ENCODE measurements at regions not wholly inside any gene's neighbourhood (a gene's known extent, or its start where the extent isn't known, plus 50 kb on each side); places are given as distances from the start of the nearest gene placed in this dataset.

GRCh38 chr14:71301611-71302010, 394.4 kb downstream of the PCNX1 start:
- CTCF ChIA-PET, result no interaction called here
- Mint-ChIP-seq H3K9me3 (peaks cover 17% of the 10 kb centered on the region), H3K27ac (no peak overlapping the region), H3K27me3 (no peaks in the 10 kb centered on the region), H3K36me3 (peaks cover 4% of the 10 kb centered on the region), H3K4me1 (no peaks in the 10 kb centered on the region), H3K4me3 (no peak overlapping the region)
- no peak for DNase-seq

- H3K27me3 Mint-ChIP-seq, result peaks cover 13% of the 10 kb centered on the region
- no peak overlapping the region for H3K27ac Mint-ChIP-seq
- H3K4me3 Mint-ChIP-seq, result no peak overlapping the region
- CTCF ChIA-PET, result no interaction called here
- H3K9me3 Mint-ChIP-seq, result peaks cover 19% of the 10 kb centered on the region
- DNase-seq, result no peak
- no peaks in the 10 kb centered on the region for H3K4me1 Mint-ChIP-seq
- H3K36me3 Mint-ChIP-seq, result peaks cover 4% of the 10 kb centered on the region
Observed at GRCh38 chr14:71304690-71305089, 397.4 kb downstream of the PCNX1 start.

- Mint-ChIP-seq H3K27me3 (peaks cover 26% of the 10 kb centered on the region), H3K9me3 (peaks cover 23% of the 10 kb centered on the region), H3K4me3 (no peak overlapping the region), H3K4me1 (no peaks in the 10 kb centered on the region), H3K36me3 (peaks cover 6% of the 10 kb centered on the region), H3K27ac (no peak overlapping the region)
- DNase-seq, result no peak
- CTCF ChIA-PET, result interaction anchor here (1.0 to 1.2 kb wide), 2 partner anchors 13 to 14 kb away, joined by 3 read pairs; no protein-coding TSS in a partner anchor
Observed at GRCh38 chr14:71308671-71309070, 401.4 kb downstream of the PCNX1 start.

DNA sequence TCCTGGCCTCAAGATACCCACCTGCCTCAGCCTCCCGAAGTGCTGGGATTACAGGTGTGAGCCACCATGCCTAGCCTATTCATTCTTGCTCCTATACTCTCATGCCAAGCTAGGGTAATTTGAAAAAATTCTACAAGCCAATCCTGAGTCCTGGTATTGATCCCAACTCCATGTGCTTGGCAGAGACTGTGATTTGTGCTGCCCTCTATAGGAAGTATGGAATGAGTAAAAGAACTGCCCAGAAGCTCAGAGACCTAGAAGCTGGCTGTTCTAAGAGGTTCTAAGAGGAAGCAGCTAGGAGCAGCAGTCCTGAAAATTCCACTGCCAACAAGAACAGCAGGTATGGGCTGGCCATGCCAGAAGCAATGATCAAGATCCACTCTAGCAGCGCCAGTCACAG, 402.5 kb downstream of the PCNX1 start:
- CTCF ChIA-PET, result interaction anchor here (1.0 to 1.2 kb wide), 2 partner anchors 12 to 167 kb away, joined by 3 read pairs; no protein-coding TSS in a partner anchor
- Mint-ChIP-seq H3K27me3 (peaks cover 29% of the 10 kb centered on the region), H3K36me3 (peaks cover 6% of the 10 kb centered on the region), H3K9me3 (peaks cover 20% of the 10 kb centered on the region), H3K4me3 (no peak overlapping the region), H3K27ac (no peak overlapping the region), H3K4me1 (no peaks in the 10 kb centered on the region)
- DNase-seq, result no peak

- Mint-ChIP-seq H3K4me3 (no peak overlapping the region), H3K36me3 (peaks cover 2% of the 10 kb centered on the region), H3K4me1 (no peaks in the 10 kb centered on the region), H3K27me3 (peaks cover 36% of the 10 kb centered on the region), H3K9me3 (peaks cover 8% of the 10 kb centered on the region), H3K27ac (no peak overlapping the region)
- no peak for DNase-seq
- CTCF ChIA-PET, result no interaction called here
Observed at GRCh38 chr14:71311061-71311460, 403.8 kb downstream of the PCNX1 start.

DNA sequence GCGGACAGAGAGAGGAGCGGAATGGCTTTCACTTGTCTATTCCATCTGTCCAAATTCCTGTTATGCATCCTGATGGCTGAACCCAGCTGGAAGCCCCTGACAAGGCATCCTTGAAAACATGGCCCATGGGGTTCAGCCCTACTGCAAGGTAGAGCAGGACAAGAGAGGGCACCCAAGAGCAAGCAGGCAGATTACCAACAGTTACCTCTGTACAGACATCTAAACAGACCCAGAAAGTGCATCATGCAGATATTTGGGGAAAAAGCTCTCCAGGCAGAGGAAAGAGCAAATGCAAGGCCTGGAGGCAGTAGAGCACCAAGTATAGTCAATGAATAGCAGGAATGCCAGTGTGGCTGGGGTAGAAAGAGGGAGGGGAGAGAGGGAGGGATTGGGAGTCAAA, 407.5 kb downstream of the PCNX1 start:
- H3K27ac Mint-ChIP-seq, result no peak overlapping the region
- H3K36me3 Mint-ChIP-seq, result peaks cover 2% of the 10 kb centered on the region
- H3K27me3 Mint-ChIP-seq, result peaks cover 23% of the 10 kb centered on the region
- CTCF ChIA-PET, result no interaction called here
- H3K4me3 Mint-ChIP-seq, result no peak overlapping the region
- H3K4me1 Mint-ChIP-seq, result peaks cover 5% of the 10 kb centered on the region
- H3K9me3 Mint-ChIP-seq, result peaks cover 6% of the 10 kb centered on the region
- DNase-seq, result no peak

- peaks cover 6% of the 10 kb centered on the region for H3K9me3 Mint-ChIP-seq
- no peak for DNase-seq
- CTCF ChIA-PET, result no interaction called here
- peaks cover 17% of the 10 kb centered on the region for H3K4me1 Mint-ChIP-seq
- no peak overlapping the region for H3K27ac Mint-ChIP-seq
- H3K4me3 Mint-ChIP-seq, result no peak overlapping the region
- peaks cover 16% of the 10 kb centered on the region for H3K27me3 Mint-ChIP-seq
- peaks cover 2% of the 10 kb centered on the region for H3K36me3 Mint-ChIP-seq
Observed at GRCh38 chr14:71317385-71318096, 410.3 kb downstream of the PCNX1 start.

- H3K4me1 Mint-ChIP-seq, result peaks cover 22% of the 10 kb centered on the region
Observed at GRCh38 chr14:71318097-71318459, 410.8 kb downstream of the PCNX1 start.

GRCh38 chr14:71319666-71320065, 412.4 kb downstream of the PCNX1 start:
- Mint-ChIP-seq H3K36me3 (peaks cover 9% of the 10 kb centered on the region), H3K27ac (peak overlapping the region; percentile 83), H3K9me3 (no peaks in the 10 kb centered on the region), H3K27me3 (peaks cover 14% of the 10 kb centered on the region), H3K4me3 (peak overlapping the region; percentile 89), H3K4me1 (peaks cover 36% of the 10 kb centered on the region)
- DNase-seq, result no peak
- CTCF ChIA-PET, result interaction anchor here (0.9 kb wide), 1 partner anchor 178 kb away, joined by 3 read pairs; no protein-coding TSS in a partner anchor

More at GRCh38 chr14:71318097-71318459, 410.8 kb downstream of the PCNX1 start:
- no peak overlapping the region for H3K4me3 Mint-ChIP-seq
- H3K27me3 Mint-ChIP-seq, result peaks cover 16% of the 10 kb centered on the region
- CTCF ChIA-PET, result interaction anchor here (0.9 kb wide), 1 partner anchor 151 kb away, joined by 3 read pairs; no protein-coding TSS in a partner anchor
- DNase-seq, result no peak
- peaks cover 3% of the 10 kb centered on the region for H3K36me3 Mint-ChIP-seq
- no peak overlapping the region for H3K27ac Mint-ChIP-seq
- peaks cover 5% of the 10 kb centered on the region for H3K9me3 Mint-ChIP-seq

DNA sequence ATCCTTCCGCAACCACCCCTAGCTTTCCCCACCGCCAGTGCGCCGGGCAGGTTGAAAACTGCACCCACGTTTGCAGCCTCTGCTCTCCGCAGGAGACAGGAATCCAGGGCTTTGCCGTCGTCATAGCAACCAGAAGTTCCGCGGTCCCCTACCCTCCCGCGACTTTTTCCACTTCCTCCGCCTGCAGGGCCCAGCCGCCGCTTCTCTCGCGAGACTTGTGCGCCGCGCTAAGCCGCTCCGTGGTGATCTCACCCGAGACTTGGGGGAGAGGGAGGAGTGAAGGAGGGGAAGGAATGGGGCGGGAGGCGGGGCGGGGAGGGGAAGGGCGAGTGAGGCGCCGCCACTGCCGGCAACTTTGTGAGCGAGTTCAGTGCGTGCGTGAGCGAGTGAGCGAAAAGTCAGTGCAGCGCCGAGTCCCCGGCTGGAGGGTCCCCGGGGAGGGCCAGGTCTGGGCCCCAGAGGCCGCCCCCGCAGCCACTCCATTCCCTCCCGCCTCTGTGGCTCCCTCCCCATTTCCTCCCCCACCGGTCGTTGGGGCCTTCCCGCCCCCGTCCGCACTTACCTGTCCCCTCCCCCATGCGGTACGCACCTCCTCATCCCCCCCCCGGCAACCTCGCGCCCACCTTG, 413.0 kb downstream of the PCNX1 start, which contains the start of gene SIPA1L1:
Gene SIPA1L1 (plus strand): TSS at position 370 of the 627 bp plus-strand sequence.
- H3K27me3 Mint-ChIP-seq, result peaks cover 12% of the 10 kb centered on the region
- peak within 1 kb of the TSS; percentile 89 for H3K4me3 Mint-ChIP-seq
- CTCF ChIA-PET, result interaction anchor here (6.6 kb wide), 1 partner anchor 84 kb away, joined by 54 read pairs; no protein-coding TSS in a partner anchor
- H3K4me1 Mint-ChIP-seq, result peaks cover 42% of the 10 kb centered on the region
- H3K9me3 Mint-ChIP-seq, result no peaks in the 10 kb centered on the region
- DNase-seq, result peak; percentile 99
- H3K27ac Mint-ChIP-seq, result peak within 1 kb of the TSS; percentile 90
- H3K36me3 Mint-ChIP-seq, result peaks cover 9% of the 10 kb centered on the region

- DNase-seq, result peak; percentile 76
- Mint-ChIP-seq H3K27ac (peak overlapping the region; percentile 90), H3K36me3 (peaks cover 14% of the 10 kb centered on the region), H3K4me3 (peak overlapping the region; percentile 89), H3K9me3 (no peaks in the 10 kb centered on the region), H3K27me3 (peaks cover 6% of the 10 kb centered on the region), H3K4me1 (peaks cover 49% of the 10 kb centered on the region)
- CTCF ChIA-PET, result interaction anchor here (0.7 to 6.6 kb wide), 12 partner anchors 12 to 534 kb away, joined by 3 to 54 read pairs (median 6); no protein-coding TSS in a partner anchor
Observed at GRCh38 chr14:71320734-71321573, 413.7 kb downstream of the PCNX1 start.

GRCh38 chr14:71321574-71322315, 414.5 kb downstream of the PCNX1 start:
- DNase-seq, result no peak
- peaks cover 6% of the 10 kb centered on the region for H3K27me3 Mint-ChIP-seq
- CTCF ChIA-PET, result interaction anchor here (0.6 to 6.6 kb wide), 17 partner anchors 12 to 533 kb away, joined by 3 to 54 read pairs (median 4); no protein-coding TSS in a partner anchor
- H3K36me3 Mint-ChIP-seq, result peaks cover 15% of the 10 kb centered on the region
- no peaks in the 10 kb centered on the region for H3K9me3 Mint-ChIP-seq
- H3K27ac Mint-ChIP-seq, result peak overlapping the region; percentile 90
- H3K4me1 Mint-ChIP-seq, result peaks cover 54% of the 10 kb centered on the region
- H3K4me3 Mint-ChIP-seq, result peak overlapping the region; percentile 89

DNA sequence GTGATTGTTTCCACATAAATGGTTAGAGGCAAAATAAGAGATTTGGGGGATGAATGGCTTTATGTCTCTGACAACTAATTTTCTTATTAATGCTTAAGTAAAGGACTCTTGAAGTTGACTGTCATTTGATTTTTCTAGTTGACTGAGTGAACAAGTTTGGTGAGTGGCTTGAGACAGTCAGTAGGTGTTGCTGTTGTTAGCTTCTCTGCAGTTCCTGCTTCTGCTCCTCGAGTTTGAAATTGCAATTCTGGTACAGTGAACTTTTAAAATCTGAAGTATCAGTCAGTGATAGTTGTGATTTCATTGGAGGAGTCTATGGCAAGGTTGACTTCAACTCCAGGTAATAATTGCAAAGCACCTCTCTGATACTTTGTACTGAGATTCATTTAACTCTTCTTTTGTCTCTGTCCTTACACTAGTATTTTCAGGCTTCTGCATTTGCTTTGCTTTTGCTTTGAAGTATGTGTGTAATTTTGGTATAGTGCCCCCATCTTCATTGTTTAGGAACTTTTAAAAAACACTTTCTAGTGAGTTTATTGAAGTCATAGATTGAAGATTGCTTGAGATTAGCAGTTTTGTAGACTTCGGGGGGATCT, 415.5 kb downstream of the PCNX1 start:
- peaks cover 62% of the 10 kb centered on the region for H3K4me1 Mint-ChIP-seq
- CTCF ChIA-PET, result interaction anchor here (0.9 to 6.6 kb wide), 12 partner anchors 14 to 429 kb away, joined by 3 to 54 read pairs (median 6); no protein-coding TSS in a partner anchor
- peak overlapping the region; percentile 61 for H3K27ac Mint-ChIP-seq
- H3K36me3 Mint-ChIP-seq, result peaks cover 15% of the 10 kb centered on the region
- no peaks in the 10 kb centered on the region for H3K9me3 Mint-ChIP-seq
- DNase-seq, result peak; percentile 33
- peak overlapping the region; percentile 58 for H3K4me3 Mint-ChIP-seq
- peaks cover 6% of the 10 kb centered on the region for H3K27me3 Mint-ChIP-seq
